ENCODE measurements at regions not wholly inside any gene's neighbourhood (a gene's known extent, or its start where the extent isn't known, plus 50 kb on each side); places are given as distances from the start of the nearest gene placed in this dataset.

DNA sequence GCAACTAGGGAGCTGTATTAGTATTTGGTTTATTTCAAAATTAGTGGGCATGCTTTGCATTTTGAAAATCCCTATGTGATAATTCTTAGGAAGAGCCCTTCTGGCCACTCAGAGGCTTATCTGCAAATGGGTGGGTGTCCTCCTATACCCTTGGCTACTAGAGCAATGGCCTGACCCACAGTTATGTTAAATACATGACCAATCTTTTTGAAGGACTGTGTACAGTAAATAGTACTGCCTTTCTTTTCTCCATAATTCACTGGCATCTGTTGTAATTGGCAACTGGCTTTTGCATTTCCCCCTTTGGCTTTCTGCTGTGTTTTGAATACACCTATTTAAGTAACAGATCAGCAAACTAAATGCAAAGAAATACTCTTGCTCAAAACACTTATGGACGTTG, 175.4 kb downstream of the ANXA2 start:
- Histone ChIP-seq H3K9me3 (ENCODE audit: control insufficient read depth, low read length) (no peaks in the 10 kb centered on the region), H3K27me3 (ENCODE audit: control insufficient read depth, insufficient read depth, low read length) (no peaks in the 10 kb centered on the region), H3K27ac (no peak overlapping the region), H3K79me2 (no peaks in the 10 kb centered on the region), H3K9ac (no peak overlapping the region), H3K4me2 (ENCODE audit: low read length) (no peak overlapping the region), H3K4me3 (ENCODE audit: low read depth, low read length) (no peak overlapping the region), H3K36me3 (ENCODE audit: control insufficient read depth, insufficient read depth, low read length) (no peaks in the 10 kb centered on the region), H3K4me1 (no peaks in the 10 kb centered on the region), H2AFZ (no peak overlapping the region)
- TF ChIP-seq, protein P1, sequence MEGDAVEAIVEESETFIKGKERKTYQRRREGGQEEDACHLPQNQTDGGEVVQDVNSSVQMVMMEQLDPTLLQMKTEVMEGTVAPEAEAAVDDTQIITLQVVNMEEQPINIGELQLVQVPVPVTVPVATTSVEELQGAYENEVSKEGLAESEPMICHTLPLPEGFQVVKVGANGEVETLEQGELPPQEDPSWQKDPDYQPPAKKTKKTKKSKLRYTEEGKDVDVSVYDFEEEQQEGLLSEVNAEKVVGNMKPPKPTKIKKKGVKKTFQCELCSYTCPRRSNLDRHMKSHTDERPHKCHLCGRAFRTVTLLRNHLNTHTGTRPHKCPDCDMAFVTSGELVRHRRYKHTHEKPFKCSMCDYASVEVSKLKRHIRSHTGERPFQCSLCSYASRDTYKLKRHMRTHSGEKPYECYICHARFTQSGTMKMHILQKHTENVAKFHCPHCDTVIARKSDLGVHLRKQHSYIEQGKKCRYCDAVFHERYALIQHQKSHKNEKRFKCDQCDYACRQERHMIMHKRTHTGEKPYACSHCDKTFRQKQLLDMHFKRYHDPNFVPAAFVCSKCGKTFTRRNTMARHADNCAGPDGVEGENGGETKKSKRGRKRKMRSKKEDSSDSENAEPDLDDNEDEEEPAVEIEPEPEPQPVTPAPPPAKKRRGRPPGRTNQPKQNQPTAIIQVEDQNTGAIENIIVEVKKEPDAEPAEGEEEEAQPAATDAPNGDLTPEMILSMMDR (IDR thresholded peaks at IDR 0.05): no peak

DNA sequence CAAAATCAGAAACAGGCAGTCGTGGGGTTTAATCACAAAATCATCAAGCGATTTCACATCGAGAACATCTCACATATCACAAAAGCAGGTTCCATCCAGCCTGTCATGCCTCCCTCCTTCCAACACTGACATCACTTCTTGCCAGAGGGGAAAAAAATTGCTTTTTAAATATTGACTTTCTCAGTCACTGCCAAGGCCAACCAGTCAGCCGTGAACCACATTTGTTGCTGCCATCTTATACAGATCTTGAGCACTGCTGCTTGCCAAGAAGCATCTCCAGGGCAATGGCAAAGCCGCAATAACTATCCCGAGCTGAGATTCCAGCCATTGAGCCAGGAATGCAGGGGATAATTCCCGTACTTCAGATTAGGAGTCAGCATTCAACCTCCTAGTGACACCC, 174.6 kb downstream of the ANXA2 start:
- Histone ChIP-seq H2AFZ (peak overlapping the region; percentile 33), H3K4me1 (no peaks in the 10 kb centered on the region), H3K9ac (no peak overlapping the region), H3K79me2 (no peaks in the 10 kb centered on the region), H3K27me3 (ENCODE audit: control insufficient read depth, insufficient read depth, low read length) (no peaks in the 10 kb centered on the region), H3K4me3 (ENCODE audit: low read depth, low read length) (no peak overlapping the region), H3K9me3 (ENCODE audit: control insufficient read depth, low read length) (no peaks in the 10 kb centered on the region), H3K4me2 (ENCODE audit: low read length) (no peak overlapping the region), H3K36me3 (ENCODE audit: control insufficient read depth, insufficient read depth, low read length) (no peaks in the 10 kb centered on the region), H3K27ac (no peak overlapping the region)
- TF ChIP-seq, protein P1 (IDR thresholded peaks at IDR 0.05): no peak

DNA sequence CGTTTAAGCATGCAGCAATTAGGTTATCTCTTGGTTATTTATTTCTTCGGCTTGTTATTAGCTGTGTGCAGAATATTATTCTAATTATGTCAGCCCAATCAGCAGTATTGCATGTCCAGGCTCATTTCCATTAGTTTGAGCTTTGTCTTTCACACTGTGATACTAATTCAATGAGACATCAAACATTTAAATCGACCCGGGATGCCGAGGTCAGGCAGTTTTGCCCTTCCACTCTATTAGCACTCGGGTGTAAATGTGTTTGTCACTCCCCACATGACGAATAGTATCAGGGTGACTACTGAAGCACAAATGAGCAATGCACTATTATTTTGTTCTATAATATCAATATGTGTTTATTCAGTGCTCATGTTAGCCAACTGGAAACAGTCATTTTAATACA, 170.9 kb downstream of the ANXA2 start:
- Histone ChIP-seq H3K27me3 (ENCODE audit: control insufficient read depth, insufficient read depth, low read length) (no peaks in the 10 kb centered on the region), H3K79me2 (no peaks in the 10 kb centered on the region), H2AFZ (no peak overlapping the region), H3K9me3 (ENCODE audit: control insufficient read depth, low read length) (no peaks in the 10 kb centered on the region), H3K4me2 (ENCODE audit: low read length) (no peak overlapping the region), H3K4me3 (ENCODE audit: low read depth, low read length) (no peak overlapping the region), H3K27ac (no peak overlapping the region), H3K9ac (no peak overlapping the region), H3K36me3 (ENCODE audit: control insufficient read depth, insufficient read depth, low read length) (no peaks in the 10 kb centered on the region), H3K4me1 (no peaks in the 10 kb centered on the region)
- TF ChIP-seq, protein P1 (IDR thresholded peaks at IDR 0.05): no peak

DNA sequence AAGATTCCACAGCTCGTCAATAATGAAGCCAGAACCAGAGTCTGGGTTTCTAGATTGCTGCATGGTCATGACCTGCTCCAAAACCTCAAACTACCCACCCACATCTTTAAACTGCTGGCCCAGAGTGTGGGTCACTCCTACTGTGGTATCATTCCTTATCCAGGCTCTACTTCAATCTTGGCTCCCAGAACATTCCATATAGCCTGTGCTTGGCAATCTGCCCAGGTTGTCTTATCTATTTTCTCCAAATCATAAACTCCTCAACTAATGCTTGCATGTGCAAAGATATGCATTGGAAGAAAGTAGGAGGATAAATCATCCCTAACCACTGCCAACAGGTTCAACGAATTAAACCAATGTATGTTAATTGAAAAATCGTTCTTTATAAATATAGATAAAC, 169.7 kb downstream of the ANXA2 start:
- Histone ChIP-seq H3K27me3 (ENCODE audit: control insufficient read depth, insufficient read depth, low read length) (no peaks in the 10 kb centered on the region), H3K4me1 (no peaks in the 10 kb centered on the region), H2AFZ (no peak overlapping the region), H3K36me3 (ENCODE audit: control insufficient read depth, insufficient read depth, low read length) (no peaks in the 10 kb centered on the region), H3K9me3 (ENCODE audit: control insufficient read depth, low read length) (no peaks in the 10 kb centered on the region), H3K4me3 (ENCODE audit: low read depth, low read length) (no peak overlapping the region), H3K4me2 (ENCODE audit: low read length) (no peak overlapping the region), H3K9ac (no peak overlapping the region), H3K27ac (no peak overlapping the region), H3K79me2 (no peaks in the 10 kb centered on the region)
- TF ChIP-seq, protein P1 (IDR thresholded peaks at IDR 0.05): no peak

DNA sequence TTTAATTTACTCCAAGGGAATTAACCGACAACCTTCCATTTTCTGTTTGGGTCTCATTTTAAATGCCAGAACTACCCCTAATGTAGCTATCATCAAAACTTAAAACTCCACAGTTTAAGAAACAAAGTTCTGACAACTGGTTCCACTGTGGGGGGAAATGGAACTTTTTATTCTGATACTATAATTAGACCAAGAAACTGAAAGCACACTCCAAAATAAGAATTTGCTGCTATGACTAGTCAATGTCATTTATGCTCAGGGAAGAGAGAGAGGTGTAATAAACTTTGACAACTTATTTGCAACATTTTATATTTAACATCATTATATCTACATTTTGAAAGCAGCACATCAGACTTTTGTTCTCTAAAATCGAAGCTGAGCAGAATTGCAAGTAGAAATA, 169.2 kb downstream of the ANXA2 start:
- H3K79me2 ChIP-seq: no peaks in the 10 kb centered on the region
- H3K36me3 ChIP-seq (ENCODE audit: control insufficient read depth, insufficient read depth, low read length): no peaks in the 10 kb centered on the region
- H3K4me3 ChIP-seq (ENCODE audit: low read depth, low read length): no peak overlapping the region
- H3K4me1 ChIP-seq: no peaks in the 10 kb centered on the region
- no peaks in the 10 kb centered on the region for H3K9me3 ChIP-seq (ENCODE audit: control insufficient read depth, low read length)
- no peaks in the 10 kb centered on the region for H3K27me3 ChIP-seq (ENCODE audit: control insufficient read depth, insufficient read depth, low read length)
- no peak overlapping the region for H3K9ac ChIP-seq
- TF ChIP-seq, protein P1 (IDR thresholded peaks at IDR 0.05): no peak
- H3K27ac ChIP-seq: no peak overlapping the region
- H3K4me2 ChIP-seq (ENCODE audit: low read length): no peak overlapping the region
- no peak overlapping the region for H2AFZ ChIP-seq

Measured in parathyroid adenoma (tissue), 2 donors.